HG03064 (cell line): ENCODE measurements at regions not wholly inside any gene's neighbourhood (a gene's known extent, or its start where the extent isn't known, plus 50 kb on each side); places are given as distances from the start of the nearest gene placed in this dataset.

ENCODE experiments used
- ATAC-seq: cut with Tn5 transposase; IDR thresholded peaks from one replicate; pipeline ENCODE4 v1.9.1; 2021; ENCODE audit warnings: low read depth; ENCODE audit not compliant: unreplicated experiment

GRCh38 chr1:61627365-61627764, 97.6 kb downstream of the TM2D1 start:
- ATAC-seq = no peak

DNA sequence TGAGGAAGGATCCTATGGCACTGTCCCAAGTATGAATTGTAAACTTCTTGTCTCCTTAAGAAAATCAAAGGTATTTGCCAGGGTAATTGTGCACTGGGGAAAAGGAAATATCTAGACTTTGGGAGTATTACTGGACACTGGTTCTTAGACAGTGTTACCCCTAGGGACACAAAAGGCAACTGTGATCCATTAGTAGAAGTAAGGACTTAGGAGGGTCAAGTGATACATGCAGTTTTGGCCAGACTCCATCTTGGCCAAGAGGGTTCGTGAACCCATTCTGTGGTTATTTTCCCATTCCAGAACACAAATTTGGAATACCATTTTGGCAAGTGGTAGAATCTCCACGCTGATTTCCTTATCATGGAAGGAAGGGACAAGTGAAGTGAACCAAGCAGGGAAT, 98.1 kb downstream of the TM2D1 start:
- ATAC-seq = no peak

DNA sequence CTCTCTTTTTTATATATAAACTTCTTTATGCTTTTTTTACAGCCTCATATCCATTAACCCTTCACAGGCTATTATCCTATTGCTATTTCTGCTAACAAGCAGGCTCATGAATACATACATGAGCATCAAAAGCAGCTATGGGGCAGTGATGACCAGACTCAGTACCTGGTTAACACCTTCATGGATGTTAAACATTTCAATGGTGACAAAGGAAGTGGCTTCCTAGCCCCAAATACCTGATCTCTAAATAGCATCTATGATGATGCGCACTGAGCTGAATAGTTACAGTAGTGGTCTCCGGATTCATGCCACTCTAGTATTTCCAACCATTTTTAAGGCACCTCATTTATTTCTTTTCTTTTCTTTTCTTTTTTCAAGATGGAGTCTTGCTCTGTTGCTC, 101.1 kb downstream of the TM2D1 start:
- no peak for ATAC-seq

GRCh38 chr1:61620536-61620935, 104.4 kb downstream of the TM2D1 start:
- ATAC-seq = no peak

- ATAC-seq = no peak
These were observed 106.2 kb downstream of the TM2D1 start for GRCh38 chr1:61618755-61619154.

GRCh38 chr1:61618193-61618592, 106.7 kb downstream of the TM2D1 start:
- ATAC-seq = no peak

- ATAC-seq = no peak
These were observed 108.1 kb downstream of the TM2D1 start for GRCh38 chr1:61616830-61617229.

GRCh38 chr1:61612602-61613001, 112.3 kb downstream of the TM2D1 start:
- no peak for ATAC-seq

GRCh38 chr1:61609040-61609439, 115.9 kb downstream of the TM2D1 start:
- ATAC-seq = no peak

- no peak for ATAC-seq
These were observed 117.5 kb downstream of the TM2D1 start for GRCh38 chr1:61607448-61607847.

DNA sequence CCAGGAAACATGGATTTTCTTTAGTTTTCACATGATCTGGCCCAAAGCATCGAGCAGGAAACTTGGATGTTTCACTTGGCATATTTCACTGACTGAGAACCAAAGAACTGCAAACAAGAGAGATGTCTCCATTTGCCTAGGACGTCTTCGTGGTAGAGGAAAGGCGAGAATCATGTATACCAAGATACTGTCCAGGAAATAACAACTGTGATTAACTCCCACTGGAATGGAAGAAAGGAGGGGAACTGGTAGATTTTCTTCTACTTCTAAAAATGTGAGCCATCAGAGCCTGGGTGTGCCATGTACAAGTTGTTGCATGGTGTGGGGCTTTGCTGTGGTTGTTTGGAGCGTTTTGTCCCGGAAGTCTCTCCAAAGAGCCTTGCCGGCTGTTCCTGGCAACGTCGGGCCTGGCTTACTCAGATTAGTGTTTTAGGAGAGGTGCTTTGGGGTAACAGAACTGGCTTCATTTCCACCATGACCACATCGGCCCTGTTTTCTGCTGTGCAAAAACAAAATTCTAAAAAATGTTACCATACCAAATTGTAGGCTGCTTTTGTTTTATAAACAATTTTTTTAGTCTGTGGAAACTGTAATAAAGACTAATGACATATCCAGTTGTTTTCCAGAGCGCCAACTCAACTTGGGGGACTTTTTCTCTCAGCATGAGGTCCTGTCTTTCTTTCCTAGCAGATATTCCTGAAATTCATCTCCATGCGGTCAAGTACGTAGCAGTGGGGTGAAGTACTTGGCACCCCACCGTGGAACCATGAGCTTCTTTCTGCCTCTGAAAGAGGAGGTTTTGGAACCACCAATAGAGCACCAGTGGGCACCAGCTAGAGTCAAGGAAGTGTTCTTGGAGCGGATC, 118.3 kb downstream of the TM2D1 start:
- no peak for ATAC-seq

- ATAC-seq = no peak
These were observed 119.2 kb downstream of the TM2D1 start for GRCh38 chr1:61605607-61606321.

GRCh38 chr1:61604684-61605083, 120.3 kb downstream of the TM2D1 start:
- no peak for ATAC-seq

DNA sequence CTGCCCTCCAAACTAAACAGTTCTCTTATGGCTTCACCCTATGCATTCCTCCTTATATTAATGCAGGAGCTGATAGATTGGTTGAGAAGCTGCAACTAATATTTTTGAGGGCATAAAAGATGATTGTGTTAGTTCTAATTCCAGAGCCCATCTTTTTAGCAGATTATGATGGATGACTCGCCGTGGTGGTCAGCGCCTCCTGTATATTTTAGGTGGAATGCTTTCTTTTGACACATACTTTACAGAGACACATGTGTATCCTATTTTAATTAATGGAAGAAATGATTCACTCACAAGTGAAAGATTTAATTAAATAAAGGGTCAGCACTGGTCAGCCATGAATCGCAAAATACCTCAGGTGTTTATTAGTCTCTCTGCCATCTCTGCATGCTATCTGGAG, 120.7 kb downstream of the TM2D1 start:
- ATAC-seq = no peak

DNA sequence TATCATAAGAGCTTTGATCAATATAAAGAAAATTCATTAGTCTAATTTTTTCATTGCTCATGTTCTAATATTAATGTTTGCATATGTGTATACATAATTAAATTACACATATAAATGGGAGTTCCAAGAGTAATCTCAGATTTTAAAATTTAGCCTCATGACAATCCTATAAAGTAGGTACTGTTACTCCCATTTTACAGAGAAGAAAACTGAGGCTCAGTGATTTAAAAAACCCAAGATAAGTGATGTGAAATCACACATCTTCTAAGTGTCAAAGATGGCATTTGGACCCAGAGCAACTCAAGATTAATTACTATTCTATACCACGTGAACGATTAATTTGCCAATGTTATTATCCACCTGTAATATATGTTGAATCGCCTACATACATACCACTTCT, 122.3 kb downstream of the TM2D1 start:
- no peak for ATAC-seq

GRCh38 chr1:61597601-61598000, 127.3 kb downstream of the TM2D1 start:
- no peak for ATAC-seq

- no peak for ATAC-seq
These were observed 131.6 kb downstream of the TM2D1 start for GRCh38 chr1:61593331-61593730.

DNA sequence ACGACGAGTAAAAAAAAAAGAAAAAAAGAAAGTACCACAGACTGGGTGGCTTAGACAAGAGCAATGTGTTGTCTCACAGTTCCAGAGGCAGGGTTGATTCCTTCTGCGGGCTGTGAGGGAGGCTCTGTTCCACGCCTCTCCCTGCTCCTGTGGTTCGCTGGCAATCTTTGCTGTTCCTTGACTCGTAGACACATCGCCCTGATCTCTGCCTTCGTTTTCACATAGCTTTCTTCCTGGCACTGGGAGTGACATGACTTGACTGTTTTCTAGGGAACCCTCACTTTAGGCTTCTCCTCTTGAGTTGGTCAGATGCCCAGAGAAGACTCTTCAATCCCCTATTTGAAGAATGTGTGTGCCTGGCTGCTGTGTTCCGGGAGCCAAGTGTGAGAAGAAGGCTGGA, 133.6 kb downstream of the TM2D1 start:
- ATAC-seq = no peak

GRCh38 chr1:61588736-61589672, 135.9 kb downstream of the TM2D1 start:
- peak; percentile 73 for ATAC-seq

GRCh38 chr1:61585714-61586113, 139.2 kb downstream of the TM2D1 start:
- no peak for ATAC-seq

DNA sequence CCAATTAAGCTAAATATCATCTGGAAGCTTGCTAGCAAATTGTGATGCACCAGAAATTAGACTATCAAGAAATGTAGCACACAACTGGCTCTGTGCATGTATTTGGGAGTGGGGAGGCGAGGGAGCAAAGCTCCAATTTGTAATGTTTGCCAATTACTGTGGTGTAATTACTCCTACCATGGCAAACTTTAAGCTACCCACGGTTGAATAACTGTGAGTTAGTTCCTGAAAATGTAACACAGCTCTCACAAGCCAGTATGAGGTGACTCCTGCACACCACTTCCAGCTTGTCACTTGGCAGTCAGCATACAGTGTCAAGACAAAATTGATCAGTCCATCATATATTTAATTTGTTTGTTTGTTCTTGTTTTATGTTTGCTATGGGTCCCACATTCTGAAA, 141.2 kb downstream of the TM2D1 start:
- no peak for ATAC-seq
